ENCODE measurements at regions not wholly inside any gene's neighbourhood (a gene's known extent, or its start where the extent isn't known, plus 50 kb on each side); places are given as distances from the start of the nearest gene placed in this dataset.
"Not testable (repeated sequence)": the region's sequence is repeated elsewhere in the genome, so short reads cannot be mapped to it uniquely, and the experiment has no call there.

DNA sequence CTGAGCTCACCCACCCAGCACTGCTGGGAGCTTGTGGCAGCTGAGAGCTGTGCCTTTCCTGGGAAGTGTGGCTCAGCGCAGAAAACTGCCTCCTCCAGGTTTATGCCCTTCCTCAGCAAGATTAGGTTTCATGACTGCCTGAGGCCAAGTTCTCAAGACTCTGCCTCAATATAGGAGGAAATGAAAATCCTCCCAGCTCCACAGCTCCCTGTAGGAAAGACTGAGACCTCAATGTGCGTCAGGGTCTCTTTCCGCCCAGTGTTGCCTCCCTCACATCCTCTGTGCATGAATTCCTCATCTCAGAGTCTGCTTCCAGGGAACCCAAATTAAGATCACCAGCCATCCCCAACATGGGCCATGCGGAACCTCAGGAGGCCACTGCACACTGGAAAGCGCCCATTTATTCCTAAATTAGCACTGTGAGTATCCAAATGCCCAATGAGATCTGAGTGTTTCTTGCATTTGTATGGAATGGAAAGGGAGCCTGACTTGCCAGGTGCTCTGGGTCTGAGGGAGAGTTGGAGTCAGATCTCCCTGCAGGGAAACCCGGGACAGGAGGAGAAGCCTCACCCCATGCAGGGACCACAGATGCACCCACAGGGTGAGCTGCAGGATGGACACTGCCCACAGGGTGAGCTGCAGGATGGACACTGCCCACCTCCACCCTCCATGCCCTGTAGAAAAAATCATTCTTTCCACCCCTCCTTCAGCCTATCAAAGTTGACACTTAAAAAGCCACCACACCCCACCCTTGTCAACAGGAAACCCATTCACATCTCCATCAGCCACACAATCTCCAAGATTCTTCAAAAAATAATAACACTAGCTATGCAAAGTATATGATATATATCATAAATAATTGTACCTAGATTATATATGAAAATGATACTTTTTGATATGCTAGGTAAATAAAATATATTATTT lies 97.4 kb upstream of the IGLL5 start:
- H3K4me3 ChIP-seq, result no peak overlapping the region
- H3K9me3 ChIP-seq, result no peaks in the 10 kb centered on the region
- TF ChIP-seq CTCF (IDR thresholded peaks at IDR 0.05), result no peak
- DNase-seq (ENCODE audit: low spot score in 2 of 2), result no peak
- H3K36me3 ChIP-seq, result no peaks in the 10 kb centered on the region
- intact Hi-C loops (cut with DNase I), result no loop called here
- H3K27me3 ChIP-seq, result peaks cover 4% of the 10 kb centered on the region
- no peaks in the 10 kb centered on the region for H3K4me1 ChIP-seq
- H3K27ac ChIP-seq, result no peak overlapping the region

DNA sequence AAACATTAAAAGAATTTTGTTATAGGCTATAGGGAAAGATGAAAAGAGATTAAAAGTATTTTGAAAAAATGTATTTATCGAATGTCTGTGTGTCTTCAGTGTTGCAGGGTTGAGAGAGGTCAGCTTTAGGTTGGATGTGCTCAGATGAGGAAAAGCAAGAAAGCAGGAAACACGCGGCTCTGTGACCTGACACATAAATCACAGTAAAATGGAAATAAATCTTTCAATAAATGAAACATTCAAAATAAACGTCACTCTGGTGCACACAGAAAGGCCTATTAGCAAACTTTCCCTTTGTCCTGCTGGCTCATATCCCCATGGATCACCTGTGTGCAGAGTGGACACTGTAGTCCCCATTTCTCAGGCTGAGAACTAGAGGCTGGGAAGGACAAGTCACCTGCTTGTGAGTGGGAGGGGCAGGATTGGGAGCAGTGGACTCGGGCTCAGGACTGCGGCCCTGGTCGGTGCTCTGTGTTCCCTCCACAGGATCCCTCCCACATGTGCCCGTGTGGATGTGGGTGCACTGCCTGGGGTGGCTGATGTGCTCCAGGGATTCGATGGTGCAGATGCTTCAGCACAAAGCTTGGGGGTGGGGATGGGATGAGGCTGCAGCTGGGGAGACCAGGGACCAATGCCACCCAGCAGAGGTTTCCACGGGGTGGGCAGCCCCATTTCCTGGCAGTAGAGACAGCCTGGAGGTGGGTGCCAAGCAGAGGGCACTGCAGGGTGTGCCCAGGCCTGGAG lies 96.0 kb upstream of the IGLL5 start:
- no peak overlapping the region for H3K27ac ChIP-seq
- intact Hi-C loops (cut with DNase I), result no loop called here
- H3K4me3 ChIP-seq, result no peak overlapping the region
- DNase-seq (ENCODE audit: low spot score in 2 of 2), result no peak
- H3K27me3 ChIP-seq, result peaks cover 4% of the 10 kb centered on the region
- no peaks in the 10 kb centered on the region for H3K4me1 ChIP-seq
- TF ChIP-seq CTCF (IDR thresholded peaks at IDR 0.05), result no peak
- no peaks in the 10 kb centered on the region for H3K9me3 ChIP-seq
- no peaks in the 10 kb centered on the region for H3K36me3 ChIP-seq

DNA sequence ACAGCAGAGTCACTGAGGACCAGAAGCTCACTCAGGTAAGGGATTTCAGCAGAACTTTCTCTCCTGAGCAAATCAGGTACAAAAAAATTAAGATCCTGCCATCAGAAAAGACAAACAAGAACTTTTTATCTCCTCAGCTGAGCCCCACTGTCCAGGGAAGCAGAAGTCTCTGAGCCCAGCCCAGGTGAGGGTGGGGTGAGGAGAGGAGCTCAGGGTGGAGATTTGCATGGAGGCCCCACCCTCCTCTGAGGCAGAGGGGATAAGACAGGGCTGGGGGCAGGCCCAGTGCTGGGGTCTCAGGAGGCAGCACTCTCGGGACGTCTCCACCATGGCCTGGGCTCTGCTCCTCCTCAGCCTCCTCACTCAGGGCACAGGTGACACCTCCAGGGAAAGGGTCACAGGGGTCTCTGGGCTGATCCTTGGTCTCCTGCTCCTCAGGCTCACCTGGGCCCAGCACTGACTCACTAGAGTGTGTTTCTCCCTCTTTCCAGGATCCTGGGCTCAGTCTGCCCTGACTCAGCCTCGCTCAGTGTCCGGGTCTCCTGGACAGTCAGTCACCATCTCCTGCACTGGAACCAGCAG lies 95.3 kb upstream of the IGLL5 start:
- H3K4me3 ChIP-seq; DNase-seq (ENCODE audit: low spot score in 2 of 2); intact Hi-C loops (cut with DNase I): not testable (repeated sequence)

DNA sequence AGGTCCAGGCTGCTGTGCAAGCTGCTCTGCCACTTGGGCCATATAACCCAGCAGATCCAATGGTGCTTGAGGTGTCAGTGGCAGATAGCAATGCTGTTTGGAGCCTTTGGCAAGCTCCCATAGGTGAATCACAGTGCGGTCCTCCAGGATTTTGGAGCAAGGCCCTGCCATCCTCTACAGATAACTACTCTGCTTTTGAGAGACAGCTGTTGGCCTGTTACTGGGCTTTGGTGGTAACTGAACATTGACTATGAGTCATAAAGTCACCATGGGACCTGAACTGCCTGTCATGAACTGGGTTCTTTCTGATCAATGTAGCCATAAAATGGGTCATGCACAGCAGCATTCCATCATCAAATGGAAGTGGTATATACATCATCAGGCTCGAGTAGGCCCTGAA lies 92.0 kb upstream of the IGLL5 start:
- H3K36me3 ChIP-seq; H3K4me3 ChIP-seq; intact Hi-C loops (cut with DNase I); H3K27ac ChIP-seq; H3K4me1 ChIP-seq; H3K27me3 ChIP-seq; DNase-seq (ENCODE audit: low spot score in 2 of 2); H3K9me3 ChIP-seq: not testable (repeated sequence)

More for the DNA sequence above, 95.3 kb upstream of the IGLL5 start:
- not testable (repeated sequence) for H3K36me3 ChIP-seq, H3K9me3 ChIP-seq, H3K27me3 ChIP-seq, H3K27ac ChIP-seq, H3K4me1 ChIP-seq

- Histone ChIP-seq H3K27ac (no peak overlapping the region), H3K36me3 (no peaks in the 10 kb centered on the region), H3K4me3 (no peak overlapping the region), H3K9me3 (no peaks in the 10 kb centered on the region), H3K4me1 (no peaks in the 10 kb centered on the region), H3K27me3 (no peaks in the 10 kb centered on the region)
- intact Hi-C loops (cut with DNase I), result no loop called here
- TF ChIP-seq CTCF (IDR thresholded peaks at IDR 0.05), result no peak
- no peak for DNase-seq (ENCODE audit: low spot score in 2 of 2)
Observed at GRCh38 chr22:22796724-22797123, 90.9 kb upstream of the IGLL5 start.

- H3K36me3 ChIP-seq, result no peaks in the 10 kb centered on the region
- intact Hi-C loops (cut with DNase I), result no loop called here
- no peak for DNase-seq (ENCODE audit: low spot score in 2 of 2)
- no peak for TF ChIP-seq CTCF (IDR thresholded peaks at IDR 0.05)
- H3K27me3 ChIP-seq, result no peaks in the 10 kb centered on the region
- no peaks in the 10 kb centered on the region for H3K4me1 ChIP-seq
- H3K9me3 ChIP-seq, result no peaks in the 10 kb centered on the region
- H3K4me3 ChIP-seq, result no peak overlapping the region
- H3K27ac ChIP-seq, result no peak overlapping the region
Observed at GRCh38 chr22:22798232-22798616, 89.4 kb upstream of the IGLL5 start.

Data from ascending aorta (tissue), 2 donors.